Adrenal gland (tissue), 9 donors: ENCODE measurements at regions not wholly inside any gene's neighbourhood (a gene's known extent, or its start where the extent isn't known, plus 50 kb on each side); places are given as distances from the start of the nearest gene placed in this dataset.

Experiments used
- DNase-seq, 7 donors: peaks; one replicate each; pipeline ENCODE4 v3.0.0-alpha.2; 2019 to 2020
- H3K27ac ChIP-seq, 5 donors: fragments of 200-600 bp; sonication (generic) in 4 of 5; 1 replicate in 3 of 5; 2 replicates in 2 of 5; pipeline versions ENCODE4 v1.5.1 to v1.8.0; 2016 to 2020; ENCODE audit warnings: mild to moderate bottlenecking in 1 of 5
- H3K27me3 ChIP-seq: fragments of 200-600 bp; 2 replicates; pipeline ENCODE4 v1.8.0; 2021
- H3K36me3 ChIP-seq, 2 donors: fragments of 200-600 bp; replicated peaks in 1 of 2; 1 replicate in 1 of 2; 2 replicates in 1 of 2; pipeline versions ENCODE4 v1.5.1 to v1.8.0; 2018 to 2022
- H3K4me1 ChIP-seq, 2 donors: fragments of 200-600 bp; replicated peaks in 1 of 2; 1 replicate in 1 of 2; 2 replicates in 1 of 2; pipeline versions ENCODE4 v1.5.1 to v1.8.0; 2018 to 2021
- H3K4me3 ChIP-seq, 4 donors: fragments of 200-600 bp; sonication (generic) in 3 of 4; one replicate each; pipeline ENCODE4 v1.5.1; 2016 to 2018
- H3K9me3 ChIP-seq, 3 donors: fragments of 200-600 bp; sonication (generic) in 1 of 3; replicated peaks in 1 of 3; 1 replicate in 2 of 3; 2 replicates in 1 of 3; pipeline versions ENCODE4 v1.5.1 to v1.8.0; 2016 to 2021
- CTCF ChIP-seq, 6 experiments: fragments of 450-650 bp in 4 of 6; fragments of 200-600 bp in 2 of 6; sonication (generic) in 1 of 6; IDR thresholded peaks; 1 replicate in 5 of 6; 2 replicates in 1 of 6; pipeline versions ENCODE4 v1.5.1 to v1.8.0; 2016 to 2021; ENCODE audit warnings: antibody characterized with exemption in 6 of 6, mild to moderate bottlenecking in 2 of 6, moderate library complexity in 1 of 6
- POLR2A ChIP-seq, 2 donors: fragments of 450-650 bp; IDR thresholded peaks; one replicate each; pipeline ENCODE4 v1.6.1; 2017; ENCODE audit warnings: antibody characterized with exemption in 2 of 2, mild to moderate bottlenecking in 2 of 2, moderate library complexity in 1 of 2
- WGBS, 4 donors: extraction: QIAGEN DNeasy Blood & Tissue Kit in 2 of 4; methylation state at CpG; one replicate each; pipeline versions ENCODE4 v1.1.5 to v1.1.7; 2013 to 2017; 5-methylcytosine and 5-hydroxymethylcytosine counted together
- intact Hi-C, 2 donors: fragments of 100-400 bp; cut with DNase I; formaldehyde crosslinking; loops; one replicate each; pipeline versions ENCODE4 v1.14.1 to v1.15.0; 2022 to 2023
- donor health status: healthy with polysubstance abuse.
- donor health status: Bipolar disorder and iron deficiency.
- donor health status: DM: yes; HTN: yes; CAD: no.
- donor health status: DM: no; HTN: no; CAD: no.
- donor health status: DM: no; HTN: no; CAD: no.

DNA sequence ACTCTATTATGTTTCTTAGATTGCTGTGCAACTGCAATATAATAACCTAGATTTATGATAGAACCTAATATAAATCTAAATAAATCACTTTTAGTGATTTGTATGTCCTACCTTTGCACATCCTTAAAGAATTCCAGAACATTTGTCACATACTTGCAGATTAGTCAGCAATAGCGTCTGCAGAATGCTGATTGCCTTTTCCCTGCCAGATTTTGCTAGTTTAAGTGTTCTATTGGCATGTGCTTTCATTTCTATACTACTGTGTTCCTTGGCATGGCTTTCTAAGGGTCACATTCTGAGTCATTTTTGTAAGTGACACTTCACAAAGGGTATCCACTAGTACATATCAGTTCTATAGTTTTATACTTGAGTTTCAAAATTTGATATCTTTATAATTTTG lies 303.1 kb upstream of the GIMD1 start:
- H3K9me3 ChIP-seq, result no peaks in the 10 kb centered on the region
- intact Hi-C loops, result no loop called here
- H3K4me3 ChIP-seq, result no peak overlapping the region
- WGBS, 4 donors, result 41 to 55% (median 44%) methylated on average over 1 of the region's 1 CpG
- no peaks in the 10 kb centered on the region for H3K27me3 ChIP-seq
- H3K36me3 ChIP-seq, result no peaks in the 10 kb centered on the region
- no peak for DNase-seq
- no peak for TF ChIP-seq CTCF (IDR thresholded peaks at IDR 0.05)
- no peak for TF ChIP-seq POLR2A (IDR thresholded peaks at IDR 0.05)
- no peaks in the 10 kb centered on the region for H3K4me1 ChIP-seq
- H3K27ac ChIP-seq, result no peak overlapping the region

- WGBS, 4 donors, result 70 to 81% (median 77%) methylated on average over 2 of the region's 2 CpGs
- Histone ChIP-seq H3K4me3 (no peak overlapping the region), H3K27ac (no peak overlapping the region), H3K4me1 (no peaks in the 10 kb centered on the region), H3K36me3 (no peaks in the 10 kb centered on the region), H3K27me3 (no peaks in the 10 kb centered on the region), H3K9me3 (no peaks in the 10 kb centered on the region)
- intact Hi-C loops, result no loop called here
- TF ChIP-seq CTCF (IDR thresholded peaks at IDR 0.05), result no peak
- TF ChIP-seq POLR2A (IDR thresholded peaks at IDR 0.05), result no peak
- no peak for DNase-seq
These were observed 302.4 kb upstream of the GIMD1 start for GRCh38 chr4:106670976-106671375.

DNA sequence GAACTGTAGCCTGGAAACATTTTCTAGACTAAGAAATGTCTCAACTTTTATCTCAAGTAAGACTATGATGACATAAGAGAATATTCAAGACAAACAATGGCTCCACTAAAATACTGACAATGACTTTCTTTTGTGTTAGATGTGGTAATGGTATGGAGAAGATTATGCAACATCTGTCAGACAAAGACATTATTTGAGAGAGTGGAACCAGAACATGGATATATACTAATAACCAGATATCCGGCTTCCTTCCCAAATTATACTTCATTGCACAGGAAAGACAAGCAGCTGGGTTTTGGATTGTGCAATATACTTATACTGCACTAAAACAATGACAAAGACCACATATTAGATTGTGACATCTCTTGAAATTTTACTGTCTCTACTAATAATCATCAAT lies 290.8 kb upstream of the GIMD1 start:
- 74 to 87% (median 80%) methylated on average over 1 of the region's 1 CpG for WGBS, 4 donors
- no peak overlapping the region for H3K27ac ChIP-seq
- no peaks in the 10 kb centered on the region for H3K4me1 ChIP-seq
- H3K4me3 ChIP-seq, result no peak overlapping the region
- intact Hi-C loops, result no loop called here
- H3K36me3 ChIP-seq, result no peaks in the 10 kb centered on the region
- no peaks in the 10 kb centered on the region for H3K27me3 ChIP-seq
- no peaks in the 10 kb centered on the region for H3K9me3 ChIP-seq
- DNase-seq, result no peak
- TF ChIP-seq POLR2A (IDR thresholded peaks at IDR 0.05), result no peak
- no peak for TF ChIP-seq CTCF (IDR thresholded peaks at IDR 0.05)

GRCh38 chr4:106652095-106652494 lies 283.5 kb upstream of the GIMD1 start:
- peaks cover 3 to 10% of the 10 kb centered on the region in 2 donors for H3K4me1 ChIP-seq
- H3K9me3 ChIP-seq, result no peaks in the 10 kb centered on the region
- no peaks in the 10 kb centered on the region for H3K36me3 ChIP-seq
- intact Hi-C loops, result no loop called here
- no peak overlapping the region for H3K4me3 ChIP-seq
- 56 to 67% (median 61%) methylated on average over 2 of the region's 2 CpGs for WGBS, 4 donors
- no peak overlapping the region for H3K27ac ChIP-seq
- no peaks in the 10 kb centered on the region for H3K27me3 ChIP-seq
- DNase-seq, result no peak
- no peak for TF ChIP-seq CTCF (IDR thresholded peaks at IDR 0.05)
- TF ChIP-seq POLR2A (IDR thresholded peaks at IDR 0.05), result no peak
